ENCODE measurements at regions not wholly inside any gene's neighbourhood (a gene's known extent, or its start where the extent isn't known, plus 50 kb on each side); places are given as distances from the start of the nearest gene placed in this dataset.

- no peak for DNase-seq (ENCODE audit: low read depth)
Measured at GRCh38 chr5:8473827-8474568, 605.0 kb downstream of the MTRR start.

- DNase-seq (ENCODE audit: low read depth) = no peak
Measured at GRCh38 chr5:8474569-8474930, 605.6 kb downstream of the MTRR start.

- no peak for DNase-seq (ENCODE audit: low read depth)
Measured at GRCh38 chr5:8478326-8478725, 609.4 kb downstream of the MTRR start.

- no peak for DNase-seq (ENCODE audit: low read depth)
Measured at GRCh38 chr5:8481007-8481406, 612.1 kb downstream of the MTRR start.

GRCh38 chr5:8491254-8491653, 622.3 kb downstream of the MTRR start:
- DNase-seq (ENCODE audit: low read depth) = no peak

GRCh38 chr5:8493176-8493575, 624.2 kb downstream of the MTRR start:
- no peak for DNase-seq (ENCODE audit: low read depth)

GRCh38 chr5:8500426-8500825, 631.5 kb downstream of the MTRR start:
- DNase-seq (ENCODE audit: low read depth) = no peak

- no peak for DNase-seq (ENCODE audit: low read depth)
Measured at GRCh38 chr5:8505196-8505595, 636.2 kb downstream of the MTRR start.

GRCh38 chr5:8508231-8508630, 639.3 kb downstream of the MTRR start:
- DNase-seq (ENCODE audit: low read depth) = no peak

GRCh38 chr5:8516356-8516755, 647.4 kb downstream of the MTRR start:
- DNase-seq (ENCODE audit: low read depth) = no peak

GRCh38 chr5:8517456-8517855, 648.5 kb downstream of the MTRR start:
- no peak for DNase-seq (ENCODE audit: low read depth)

- no peak for DNase-seq (ENCODE audit: low read depth)
Measured at GRCh38 chr5:8520917-8521316, 652.0 kb downstream of the MTRR start.

- no peak for DNase-seq (ENCODE audit: low read depth)
Measured at GRCh38 chr5:8521991-8522390, 653.0 kb downstream of the MTRR start.

- DNase-seq (ENCODE audit: low read depth) = no peak
Measured at GRCh38 chr5:8522646-8523045, 653.7 kb downstream of the MTRR start.

GRCh38 chr5:8523501-8523900, 654.6 kb downstream of the MTRR start:
- no peak for DNase-seq (ENCODE audit: low read depth)

GRCh38 chr5:8525819-8526218, 656.9 kb downstream of the MTRR start:
- no peak for DNase-seq (ENCODE audit: low read depth)

- DNase-seq (ENCODE audit: low read depth) = no peak
Measured at GRCh38 chr5:8528106-8528505, 659.2 kb downstream of the MTRR start.

GRCh38 chr5:8538821-8539220, 669.9 kb downstream of the MTRR start:
- no peak for DNase-seq (ENCODE audit: low read depth)

- no peak for DNase-seq (ENCODE audit: low read depth)
Measured at GRCh38 chr5:8540317-8540716, 671.4 kb downstream of the MTRR start.

- DNase-seq (ENCODE audit: low read depth) = no peak
Measured at GRCh38 chr5:8550921-8551320, 682.0 kb downstream of the MTRR start.

GRCh38 chr5:8553364-8553763, 684.4 kb downstream of the MTRR start:
- DNase-seq (ENCODE audit: low read depth) = no peak

GRCh38 chr5:8557728-8558127, 688.8 kb downstream of the MTRR start:
- no peak for DNase-seq (ENCODE audit: low read depth)

GRCh38 chr5:8560776-8561175, 691.8 kb downstream of the MTRR start:
- DNase-seq (ENCODE audit: low read depth) = no peak

GRCh38 chr5:8561224-8561840, 692.4 kb downstream of the MTRR start:
- DNase-seq (ENCODE audit: low read depth) = no peak

All from activated T-helper 9 cell treated with anti-CD3 and anti-CD28 coated beads, Interleukin-2, amount 50 U/mL, for 16 hours (primary cell).